ENCODE measurements at regions not wholly inside any gene's neighbourhood (a gene's known extent, or its start where the extent isn't known, plus 50 kb on each side); places are given as distances from the start of the nearest gene placed in this dataset.

GRCh38 chr14:86627080-86627479, 1097.1 kb downstream of the FLRT2 start:
- Mint-ChIP-seq H3K27ac (ENCODE audit: unreplicated experiment) (no peak overlapping the region), H3K36me3 (ENCODE audit: low read depth, unreplicated experiment) (no peaks in the 10 kb centered on the region), H3K4me1 (ENCODE audit: unreplicated experiment) (no peaks in the 10 kb centered on the region), H3K27me3 (ENCODE audit: unreplicated experiment) (no peaks in the 10 kb centered on the region), H3K4me3 (ENCODE audit: unreplicated experiment) (no peak overlapping the region), H3K9me3 (ENCODE audit: unreplicated experiment) (no peaks in the 10 kb centered on the region)
- DNase-seq (ENCODE audit: low spot score), result no peak
- no peak for TF ChIP-seq CTCF (IDR thresholded peaks at IDR 0.05; ENCODE audit: unreplicated experiment)

- TF ChIP-seq CTCF (IDR thresholded peaks at IDR 0.05; ENCODE audit: unreplicated experiment), result no peak
- Mint-ChIP-seq H3K27me3 (ENCODE audit: unreplicated experiment) (no peaks in the 10 kb centered on the region), H3K4me1 (ENCODE audit: unreplicated experiment) (no peaks in the 10 kb centered on the region), H3K27ac (ENCODE audit: unreplicated experiment) (no peak overlapping the region), H3K9me3 (ENCODE audit: unreplicated experiment) (no peaks in the 10 kb centered on the region), H3K4me3 (ENCODE audit: unreplicated experiment) (no peak overlapping the region), H3K36me3 (ENCODE audit: low read depth, unreplicated experiment) (no peaks in the 10 kb centered on the region)
- no peak for DNase-seq (ENCODE audit: low spot score)
Measured at GRCh38 chr14:86626530-86626929, 1096.6 kb downstream of the FLRT2 start.

GRCh38 chr14:86625637-86626036, 1095.7 kb downstream of the FLRT2 start:
- TF ChIP-seq CTCF (IDR thresholded peaks at IDR 0.05; ENCODE audit: unreplicated experiment), result no peak
- no peaks in the 10 kb centered on the region for H3K4me1 Mint-ChIP-seq (ENCODE audit: unreplicated experiment)
- DNase-seq (ENCODE audit: low spot score), result no peak
- H3K36me3 Mint-ChIP-seq (ENCODE audit: low read depth, unreplicated experiment), result no peaks in the 10 kb centered on the region
- no peaks in the 10 kb centered on the region for H3K27me3 Mint-ChIP-seq (ENCODE audit: unreplicated experiment)
- H3K4me3 Mint-ChIP-seq (ENCODE audit: unreplicated experiment), result no peak overlapping the region
- no peak overlapping the region for H3K27ac Mint-ChIP-seq (ENCODE audit: unreplicated experiment)
- no peaks in the 10 kb centered on the region for H3K9me3 Mint-ChIP-seq (ENCODE audit: unreplicated experiment)

- Mint-ChIP-seq H3K36me3 (ENCODE audit: low read depth, unreplicated experiment) (no peaks in the 10 kb centered on the region), H3K27me3 (ENCODE audit: unreplicated experiment) (no peaks in the 10 kb centered on the region), H3K4me3 (ENCODE audit: unreplicated experiment) (no peak overlapping the region), H3K4me1 (ENCODE audit: unreplicated experiment) (no peaks in the 10 kb centered on the region), H3K27ac (ENCODE audit: unreplicated experiment) (no peak overlapping the region), H3K9me3 (ENCODE audit: unreplicated experiment) (no peaks in the 10 kb centered on the region)
- no peak for TF ChIP-seq CTCF (IDR thresholded peaks at IDR 0.05; ENCODE audit: unreplicated experiment)
- DNase-seq (ENCODE audit: low spot score), result no peak
Measured at GRCh38 chr14:86619726-86620125, 1089.8 kb downstream of the FLRT2 start.

GRCh38 chr14:86613786-86614185, 1083.8 kb downstream of the FLRT2 start:
- TF ChIP-seq CTCF (IDR thresholded peaks at IDR 0.05; ENCODE audit: unreplicated experiment), result no peak
- no peak overlapping the region for H3K27ac Mint-ChIP-seq (ENCODE audit: unreplicated experiment)
- H3K9me3 Mint-ChIP-seq (ENCODE audit: unreplicated experiment), result no peaks in the 10 kb centered on the region

More at GRCh38 chr14:86613786-86614185, 1083.8 kb downstream of the FLRT2 start:
- no peak for DNase-seq (ENCODE audit: low spot score)
- no peak overlapping the region for H3K4me3 Mint-ChIP-seq (ENCODE audit: unreplicated experiment)
- H3K4me1 Mint-ChIP-seq (ENCODE audit: unreplicated experiment), result no peaks in the 10 kb centered on the region
- H3K36me3 Mint-ChIP-seq (ENCODE audit: low read depth, unreplicated experiment), result no peaks in the 10 kb centered on the region
- H3K27me3 Mint-ChIP-seq (ENCODE audit: unreplicated experiment), result no peaks in the 10 kb centered on the region
